HEK293 (cell line): ENCODE measurements at regions not wholly inside any gene's neighbourhood (a gene's known extent, or its start where the extent isn't known, plus 50 kb on each side); places are given as distances from the start of the nearest gene placed in this dataset.
"Not testable (repeated sequence)": the region's sequence is repeated elsewhere in the genome, so short reads cannot be mapped to it uniquely, and the experiment has no call there.

Source experiments
- REST ChIP-seq: fragments of 450-650 bp; formaldehyde crosslinking; IDR thresholded peaks from 2 replicates; pipeline ENCODE4 v1.5.1; 2016; ENCODE audit warnings: missing biosample characterization, missing genetic modification characterization
- TF ChIP-seq, protein P1 (sequence below): fragments of 450-650 bp; formaldehyde crosslinking; IDR thresholded peaks from 2 replicates; pipeline ENCODE4 v1.5.1; 2016; ENCODE audit warnings: missing biosample characterization, missing genetic modification characterization
- TF ChIP-seq, protein P2 (sequence below): IDR thresholded peaks from 2 replicates; pipeline ENCODE4 v1.6.1; 2011; ENCODE audit warnings: mild to moderate bottlenecking, low read depth, low read length, borderline replicate concordance

- TF ChIP-seq, protein P1, sequence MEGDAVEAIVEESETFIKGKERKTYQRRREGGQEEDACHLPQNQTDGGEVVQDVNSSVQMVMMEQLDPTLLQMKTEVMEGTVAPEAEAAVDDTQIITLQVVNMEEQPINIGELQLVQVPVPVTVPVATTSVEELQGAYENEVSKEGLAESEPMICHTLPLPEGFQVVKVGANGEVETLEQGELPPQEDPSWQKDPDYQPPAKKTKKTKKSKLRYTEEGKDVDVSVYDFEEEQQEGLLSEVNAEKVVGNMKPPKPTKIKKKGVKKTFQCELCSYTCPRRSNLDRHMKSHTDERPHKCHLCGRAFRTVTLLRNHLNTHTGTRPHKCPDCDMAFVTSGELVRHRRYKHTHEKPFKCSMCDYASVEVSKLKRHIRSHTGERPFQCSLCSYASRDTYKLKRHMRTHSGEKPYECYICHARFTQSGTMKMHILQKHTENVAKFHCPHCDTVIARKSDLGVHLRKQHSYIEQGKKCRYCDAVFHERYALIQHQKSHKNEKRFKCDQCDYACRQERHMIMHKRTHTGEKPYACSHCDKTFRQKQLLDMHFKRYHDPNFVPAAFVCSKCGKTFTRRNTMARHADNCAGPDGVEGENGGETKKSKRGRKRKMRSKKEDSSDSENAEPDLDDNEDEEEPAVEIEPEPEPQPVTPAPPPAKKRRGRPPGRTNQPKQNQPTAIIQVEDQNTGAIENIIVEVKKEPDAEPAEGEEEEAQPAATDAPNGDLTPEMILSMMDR (tag by site-specific recombination): not testable (repeated sequence)
- TF ChIP-seq, protein P2, sequence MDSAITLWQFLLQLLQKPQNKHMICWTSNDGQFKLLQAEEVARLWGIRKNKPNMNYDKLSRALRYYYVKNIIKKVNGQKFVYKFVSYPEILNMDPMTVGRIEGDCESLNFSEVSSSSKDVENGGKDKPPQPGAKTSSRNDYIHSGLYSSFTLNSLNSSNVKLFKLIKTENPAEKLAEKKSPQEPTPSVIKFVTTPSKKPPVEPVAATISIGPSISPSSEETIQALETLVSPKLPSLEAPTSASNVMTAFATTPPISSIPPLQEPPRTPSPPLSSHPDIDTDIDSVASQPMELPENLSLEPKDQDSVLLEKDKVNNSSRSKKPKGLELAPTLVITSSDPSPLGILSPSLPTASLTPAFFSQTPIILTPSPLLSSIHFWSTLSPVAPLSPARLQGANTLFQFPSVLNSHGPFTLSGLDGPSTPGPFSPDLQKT: not testable (repeated sequence)
- not testable (repeated sequence) for TF ChIP-seq REST (tag by site-specific recombination)
Observed at GRCh38 chrX:149420566-149420965, 84.5 kb downstream of the IDS start.
